Caco-2 (cell line): ENCODE measurements at regions not wholly inside any gene's neighbourhood (a gene's known extent, or its start where the extent isn't known, plus 50 kb on each side); places are given as distances from the start of the nearest gene placed in this dataset.

Experiments
- BruUV-seq: library from RNA; stranded (reverse); fragments of 400-500 nt; replicated peaks from 2 replicates; lab custom pipeline; 2021; lab: Mats Ljungman, UMichigan
- CTCF ChIA-PET: fragments of 300-600 bp; sonication (Branson Sonifier 250); formaldehyde crosslinking; loops from one replicate; lab custom pipeline; 2022; ENCODE audit warnings: antibody characterized with exemption; lab: Charles Lee
- POLR2A ChIA-PET: fragments of 300-600 bp; sonication (Branson Sonifier 250); formaldehyde crosslinking; loops from one replicate; lab custom pipeline; 2022; ENCODE audit warnings: antibody characterized with exemption; lab: Charles Lee
- DNase-seq, 2 experiments: peaks; one replicate each; pipeline versions ENCODE4 v3.0.0 to v3.0.0-alpha.2; 2020 to 2022
- H3K27me3 ChIP-seq: replicated peaks from 2 replicates; pipeline ENCODE4 v1.6.0; 2011; ENCODE audit warnings: low read length; ENCODE audit not compliant: control insufficient read depth, insufficient read depth
- H3K36me3 ChIP-seq: 2 replicates; pipeline ENCODE4 v1.5.1; 2011; ENCODE audit warnings: low read length; ENCODE audit not compliant: control insufficient read depth, insufficient read depth
- H3K4me1 ChIP-seq: fragments of 250-450 bp; sonication (Bioruptor Pico); 2 replicates; pipeline ENCODE4 v1.5.1; 2020; ENCODE audit warnings: mild to moderate bottlenecking
- H3K4me3 ChIP-seq: 2 replicates; pipeline ENCODE4 v1.5.1; 2011; ENCODE audit warnings: low read depth, mild to moderate bottlenecking, control low read depth, low read length
- H3K9me3 ChIP-seq: fragments of 250-450 bp; sonication (Bioruptor Pico); 2 replicates; pipeline ENCODE4 v1.5.1; 2020; ENCODE audit warnings: mild to moderate bottlenecking, moderate library complexity
- H3K27ac Mint-ChIP-seq: one replicate; pipeline ENCODE4 v1.8.0; 2022; ENCODE audit warnings: mixed read lengths; ENCODE audit not compliant: unreplicated experiment
- H3K27me3 Mint-ChIP-seq: one replicate; pipeline ENCODE4 v1.8.0; 2022; ENCODE audit warnings: mixed read lengths; ENCODE audit not compliant: insufficient read depth, unreplicated experiment
- H3K36me3 Mint-ChIP-seq: one replicate; pipeline ENCODE4 v1.8.0; 2022; ENCODE audit warnings: mild to moderate bottlenecking, mixed read lengths; ENCODE audit not compliant: insufficient read depth, unreplicated experiment
- H3K4me1 Mint-ChIP-seq: one replicate; pipeline ENCODE4 v1.8.0; 2022; ENCODE audit warnings: low read depth, mixed read lengths; ENCODE audit not compliant: unreplicated experiment
- H3K4me3 Mint-ChIP-seq: one replicate; pipeline ENCODE4 v1.8.0; 2022; ENCODE audit warnings: mild to moderate bottlenecking, moderate library complexity, mixed read lengths; ENCODE audit not compliant: unreplicated experiment
- H3K9me3 Mint-ChIP-seq: one replicate; pipeline ENCODE4 v1.8.0; 2022; ENCODE audit warnings: mixed read lengths; ENCODE audit not compliant: unreplicated experiment
- CTCF ChIP-seq, 2 experiments: fragments of 200-600 bp in 1 of 2; IDR thresholded peaks; 1 replicate in 1 of 2; 2 replicates in 1 of 2; pipeline versions ENCODE4 v1.5.1 to v1.8.0; 2011 to 2022; ENCODE audit warnings: antibody characterized with exemption in 1 of 2, control low read depth in 1 of 2, inconsistent platforms in 1 of 2, low read depth in 1 of 2, low read length in 1 of 2, mild to moderate bottlenecking in 1 of 2, moderate library complexity in 1 of 2; ENCODE audit not compliant: insufficient read depth in 1 of 2, severe bottlenecking in 1 of 2, unreplicated experiment in 1 of 2
- intact Hi-C: fragments of 100-400 bp; cut with micrococcal nuclease; formaldehyde crosslinking; loops from one replicate; pipeline ENCODE4 v1.10.0; 2022; ENCODE audit not compliant: unreplicated experiment

DNA sequence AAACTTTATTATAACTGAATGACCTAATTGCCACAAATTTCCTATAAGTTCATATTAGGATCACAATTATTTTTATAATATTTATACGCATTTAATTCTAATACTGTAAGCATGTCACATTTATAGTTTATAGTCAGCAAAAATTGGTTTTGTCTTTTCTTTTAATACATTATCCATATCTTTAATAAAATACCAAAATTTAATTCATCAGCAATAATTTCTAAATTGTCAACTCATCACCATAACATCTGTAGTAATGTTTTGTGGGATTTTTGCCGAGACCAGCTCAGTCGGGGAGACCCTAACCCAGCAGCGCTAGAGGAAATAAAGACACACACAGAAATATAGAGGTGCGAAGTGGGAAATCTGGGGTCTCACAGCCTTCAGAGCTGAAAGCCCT lies 254.2 kb downstream of the KIF21A start:
- intact Hi-C loops = no loop called here
- no peaks in the 10 kb centered on the region for H3K4me1 ChIP-seq
- no peaks in the 10 kb centered on the region for H3K27me3 Mint-ChIP-seq
- ChIA-PET POLR2A (no interaction called here), CTCF (no interaction called here)
- no peaks in the 10 kb centered on the region for H3K9me3 ChIP-seq
- H3K27ac Mint-ChIP-seq = no peak overlapping the region
- H3K36me3 ChIP-seq = no peaks in the 10 kb centered on the region
- H3K4me3 Mint-ChIP-seq = no peak overlapping the region
- TF ChIP-seq CTCF (IDR thresholded peaks at IDR 0.05; ENCODE audit: insufficient read depth in 1 of 2, low read depth in 1 of 2, low read length in 1 of 2, severe bottlenecking in 1 of 2, unreplicated experiment in 1 of 2) = no peak
- no peaks in the 10 kb centered on the region for H3K27me3 ChIP-seq
- no peaks in the 10 kb centered on the region for H3K9me3 Mint-ChIP-seq
- no peak overlapping the region for H3K4me3 ChIP-seq
- H3K36me3 Mint-ChIP-seq = no peaks in the 10 kb centered on the region
- DNase-seq = no peak
- H3K4me1 Mint-ChIP-seq = no peaks in the 10 kb centered on the region
- BruUV-seq = no TSS peak

- no TSS peak for BruUV-seq
- intact Hi-C loops = no loop called here
- H3K36me3 ChIP-seq = no peaks in the 10 kb centered on the region
- no peaks in the 10 kb centered on the region for H3K9me3 Mint-ChIP-seq
- POLR2A ChIA-PET = no interaction called here
- H3K4me1 ChIP-seq = no peaks in the 10 kb centered on the region
- no peak for DNase-seq
- no peak for TF ChIP-seq CTCF (IDR thresholded peaks at IDR 0.05; ENCODE audit: insufficient read depth in 1 of 2, low read depth in 1 of 2, low read length in 1 of 2, severe bottlenecking in 1 of 2, unreplicated experiment in 1 of 2)
- H3K4me1 Mint-ChIP-seq = no peaks in the 10 kb centered on the region
- no peak overlapping the region for H3K4me3 ChIP-seq
- H3K36me3 Mint-ChIP-seq = no peaks in the 10 kb centered on the region
- no peaks in the 10 kb centered on the region for H3K9me3 ChIP-seq
- CTCF ChIA-PET = no interaction called here
- H3K27me3 ChIP-seq = no peaks in the 10 kb centered on the region
- H3K27ac Mint-ChIP-seq = no peak overlapping the region
- peaks cover 3% of the 10 kb centered on the region for H3K27me3 Mint-ChIP-seq
- no peak overlapping the region for H3K4me3 Mint-ChIP-seq
Observed at GRCh38 chr12:39186744-39187143, 256.2 kb downstream of the KIF21A start.

- Histone ChIP-seq H3K36me3 (no peaks in the 10 kb centered on the region), H3K4me3 (no peak overlapping the region), H3K27me3 (no peaks in the 10 kb centered on the region), H3K4me1 (no peaks in the 10 kb centered on the region), H3K9me3 (0 out of 2 replicates have a peak, but pooled peaks cover 3% of the 10 kb centered on the region)
- POLR2A ChIA-PET = no interaction called here
- H3K27ac Mint-ChIP-seq = no peak overlapping the region
- no peak for TF ChIP-seq CTCF (IDR thresholded peaks at IDR 0.05; ENCODE audit: insufficient read depth in 1 of 2, low read depth in 1 of 2, low read length in 1 of 2, severe bottlenecking in 1 of 2, unreplicated experiment in 1 of 2)
- CTCF ChIA-PET = interaction anchor here (0.6 kb wide), 1 partner anchor 20 kb away, joined by 3 read pairs; no protein-coding TSS in a partner anchor
- DNase-seq = no peak
- H3K36me3 Mint-ChIP-seq = no peaks in the 10 kb centered on the region
- no peak overlapping the region for H3K4me3 Mint-ChIP-seq
- H3K4me1 Mint-ChIP-seq = no peaks in the 10 kb centered on the region
- no TSS peak for BruUV-seq
- H3K27me3 Mint-ChIP-seq = peaks cover 5% of the 10 kb centered on the region
- H3K9me3 Mint-ChIP-seq = no peaks in the 10 kb centered on the region
- intact Hi-C loops = no loop called here
Observed at GRCh38 chr12:39178837-39179236, 264.1 kb downstream of the KIF21A start.
